Mammary epithelial cell (primary cell): ENCODE measurements at regions not wholly inside any gene's neighbourhood (a gene's known extent, or its start where the extent isn't known, plus 50 kb on each side); places are given as distances from the start of the nearest gene placed in this dataset.

Source experiments
- EZH2 ChIP-seq: IDR thresholded peaks from 2 replicates; pipeline ENCODE4 v1.6.1; 2012; ENCODE audit warnings: low read length, inconsistent platforms, borderline replicate concordance
- TF ChIP-seq, protein P1 (sequence below), 2 donors: IDR thresholded peaks in 1 of 2; conservative IDR thresholded peaks in 1 of 2; 2 replicates each; pipeline ENCODE4 v1.5.1; 2011 to 2012; ENCODE audit warnings: inconsistent platforms in 2 of 2, low read length in 2 of 2, mild to moderate bottlenecking in 2 of 2, control low read depth in 1 of 2, low read depth in 1 of 2; ENCODE audit not compliant: insufficient read depth in 1 of 2; ENCODE audit errors: extremely low read depth in 1 of 2

DNA sequence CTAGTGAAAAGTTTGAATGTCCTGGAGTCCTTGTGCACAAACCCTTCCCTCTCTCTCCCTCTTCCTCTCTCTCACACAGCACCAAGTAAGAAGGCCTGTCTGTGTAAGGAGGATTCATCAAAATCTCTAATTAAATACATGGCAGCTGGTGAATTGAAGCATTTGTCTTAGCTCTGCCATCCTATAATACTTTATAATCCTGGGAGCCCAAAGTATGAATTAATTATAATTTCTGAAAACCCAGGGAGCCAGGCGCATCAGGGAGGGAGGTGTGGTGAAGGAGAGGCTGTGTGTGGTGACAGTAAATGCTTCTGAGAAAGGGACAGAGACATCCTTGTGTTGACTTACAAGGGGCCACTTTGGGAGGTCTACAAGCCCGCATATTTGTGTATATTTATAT, 691.4 kb upstream of the EEF2KMT start:
- TF ChIP-seq, protein P1, sequence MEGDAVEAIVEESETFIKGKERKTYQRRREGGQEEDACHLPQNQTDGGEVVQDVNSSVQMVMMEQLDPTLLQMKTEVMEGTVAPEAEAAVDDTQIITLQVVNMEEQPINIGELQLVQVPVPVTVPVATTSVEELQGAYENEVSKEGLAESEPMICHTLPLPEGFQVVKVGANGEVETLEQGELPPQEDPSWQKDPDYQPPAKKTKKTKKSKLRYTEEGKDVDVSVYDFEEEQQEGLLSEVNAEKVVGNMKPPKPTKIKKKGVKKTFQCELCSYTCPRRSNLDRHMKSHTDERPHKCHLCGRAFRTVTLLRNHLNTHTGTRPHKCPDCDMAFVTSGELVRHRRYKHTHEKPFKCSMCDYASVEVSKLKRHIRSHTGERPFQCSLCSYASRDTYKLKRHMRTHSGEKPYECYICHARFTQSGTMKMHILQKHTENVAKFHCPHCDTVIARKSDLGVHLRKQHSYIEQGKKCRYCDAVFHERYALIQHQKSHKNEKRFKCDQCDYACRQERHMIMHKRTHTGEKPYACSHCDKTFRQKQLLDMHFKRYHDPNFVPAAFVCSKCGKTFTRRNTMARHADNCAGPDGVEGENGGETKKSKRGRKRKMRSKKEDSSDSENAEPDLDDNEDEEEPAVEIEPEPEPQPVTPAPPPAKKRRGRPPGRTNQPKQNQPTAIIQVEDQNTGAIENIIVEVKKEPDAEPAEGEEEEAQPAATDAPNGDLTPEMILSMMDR (conservative IDR thresholded peaks at IDR 0.05 in 1 of 2, IDR thresholded peaks at IDR 0.05 in 1 of 2; ENCODE audit: extremely low read depth in 1 of 2, insufficient read depth in 1 of 2, low read depth in 1 of 2, low read length in 2 of 2): no peak
- no peak for TF ChIP-seq EZH2
